ENCODE measurements at regions not wholly inside any gene's neighbourhood (a gene's known extent, or its start where the extent isn't known, plus 50 kb on each side); places are given as distances from the start of the nearest gene placed in this dataset.
A peak's percentile ranks its signal among the peaks of the same experiment; 100 is the strongest.
"Not testable (repeated sequence)": the region's sequence is repeated elsewhere in the genome, so short reads cannot be mapped to it uniquely, and the experiment has no call there.

DNA sequence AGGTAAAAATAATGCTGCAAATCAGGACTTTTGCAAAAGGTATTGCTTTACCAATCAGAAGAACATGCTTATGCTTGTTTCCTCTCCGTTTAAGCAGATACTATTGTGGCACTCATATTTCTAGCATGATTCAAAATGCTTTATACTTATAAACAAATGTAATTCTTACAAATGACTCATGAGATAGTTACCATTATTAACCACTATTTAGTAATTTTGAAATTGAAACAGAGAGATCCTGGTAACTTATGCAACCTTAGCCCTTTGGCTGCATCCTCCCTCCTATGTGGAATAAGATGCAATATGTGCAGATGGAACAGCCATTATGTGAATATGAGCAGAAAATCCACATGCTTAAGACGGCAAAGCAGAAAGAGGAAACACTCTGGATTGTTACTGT, 164.7 kb downstream of the PCDH18 start:
- no peak overlapping the region for H3K4me3 ChIP-seq (replicated peaks; ENCODE audit: low read depth, low read length)
- peak; percentile 77 for DNase-seq (ENCODE audit: low read depth)

DNA sequence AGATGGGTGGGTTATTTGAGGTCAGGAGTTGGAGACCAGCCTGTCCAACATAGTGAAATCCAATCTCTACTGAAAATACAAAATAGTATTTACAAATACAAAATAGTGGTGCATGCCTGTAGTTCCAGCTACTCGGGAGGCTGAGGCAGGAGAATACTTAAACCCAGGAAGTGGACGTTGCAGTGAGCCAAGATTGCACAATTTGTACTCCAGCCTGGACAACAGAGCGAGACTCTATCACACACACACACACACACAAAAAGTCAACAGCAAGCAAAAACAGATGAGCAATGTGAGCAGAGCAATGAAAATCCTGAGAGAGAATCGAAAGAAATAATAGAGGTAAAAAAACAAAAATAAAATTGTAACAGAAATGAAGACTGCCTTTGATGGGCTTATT, 168.8 kb downstream of the PCDH18 start:
- TF ChIP-seq, protein P1, sequence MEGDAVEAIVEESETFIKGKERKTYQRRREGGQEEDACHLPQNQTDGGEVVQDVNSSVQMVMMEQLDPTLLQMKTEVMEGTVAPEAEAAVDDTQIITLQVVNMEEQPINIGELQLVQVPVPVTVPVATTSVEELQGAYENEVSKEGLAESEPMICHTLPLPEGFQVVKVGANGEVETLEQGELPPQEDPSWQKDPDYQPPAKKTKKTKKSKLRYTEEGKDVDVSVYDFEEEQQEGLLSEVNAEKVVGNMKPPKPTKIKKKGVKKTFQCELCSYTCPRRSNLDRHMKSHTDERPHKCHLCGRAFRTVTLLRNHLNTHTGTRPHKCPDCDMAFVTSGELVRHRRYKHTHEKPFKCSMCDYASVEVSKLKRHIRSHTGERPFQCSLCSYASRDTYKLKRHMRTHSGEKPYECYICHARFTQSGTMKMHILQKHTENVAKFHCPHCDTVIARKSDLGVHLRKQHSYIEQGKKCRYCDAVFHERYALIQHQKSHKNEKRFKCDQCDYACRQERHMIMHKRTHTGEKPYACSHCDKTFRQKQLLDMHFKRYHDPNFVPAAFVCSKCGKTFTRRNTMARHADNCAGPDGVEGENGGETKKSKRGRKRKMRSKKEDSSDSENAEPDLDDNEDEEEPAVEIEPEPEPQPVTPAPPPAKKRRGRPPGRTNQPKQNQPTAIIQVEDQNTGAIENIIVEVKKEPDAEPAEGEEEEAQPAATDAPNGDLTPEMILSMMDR (IDR thresholded peaks at IDR 0.05; ENCODE audit: low read length, missing control alignments) = no peak
- DNase-seq (ENCODE audit: low read depth) = peak; percentile 31
- H3K4me3 ChIP-seq (replicated peaks; ENCODE audit: low read depth, low read length) = no peak overlapping the region

More for the DNA sequence above, 164.7 kb downstream of the PCDH18 start:
- TF ChIP-seq, protein P1 (IDR thresholded peaks at IDR 0.05; ENCODE audit: low read length, missing control alignments) = no peak

DNA sequence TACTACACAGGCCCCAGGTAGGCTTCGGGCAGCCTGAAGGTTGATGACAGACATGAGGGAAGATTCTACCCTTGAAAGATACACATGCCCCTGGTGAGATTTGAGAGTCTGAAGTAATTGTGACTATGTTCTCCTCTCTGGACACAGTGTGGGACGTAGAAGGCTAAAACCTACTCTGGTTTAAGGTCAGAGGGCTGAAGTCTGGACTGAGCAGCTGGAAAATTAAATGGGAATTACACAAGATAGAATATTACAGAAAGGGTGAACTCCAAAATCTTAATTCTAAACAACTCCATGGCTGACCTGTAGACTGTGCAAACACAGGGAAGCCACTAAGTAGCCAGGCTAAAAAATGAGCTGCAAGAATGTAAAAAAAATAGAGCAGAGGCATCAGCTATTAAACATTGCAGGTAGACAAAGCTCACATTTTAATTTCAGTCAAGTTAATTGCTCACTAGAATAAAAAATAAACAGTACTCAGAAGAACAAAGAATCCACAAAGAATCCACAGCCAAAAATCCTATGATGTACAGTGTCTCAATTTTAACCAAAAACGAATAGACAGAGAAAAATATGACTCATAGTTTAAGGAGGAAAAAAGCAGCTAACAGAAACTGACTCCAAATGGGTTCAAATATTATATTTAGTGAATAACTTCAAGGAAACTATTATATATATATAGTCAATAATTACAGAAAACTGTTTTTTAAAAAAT, 170.4 kb downstream of the PCDH18 start:
- DNase-seq (ENCODE audit: low read depth) = no peak
- TF ChIP-seq, protein P1 (IDR thresholded peaks at IDR 0.05; ENCODE audit: low read length, missing control alignments) = no peak
- no peak overlapping the region for H3K4me3 ChIP-seq (replicated peaks; ENCODE audit: low read depth, low read length)

DNA sequence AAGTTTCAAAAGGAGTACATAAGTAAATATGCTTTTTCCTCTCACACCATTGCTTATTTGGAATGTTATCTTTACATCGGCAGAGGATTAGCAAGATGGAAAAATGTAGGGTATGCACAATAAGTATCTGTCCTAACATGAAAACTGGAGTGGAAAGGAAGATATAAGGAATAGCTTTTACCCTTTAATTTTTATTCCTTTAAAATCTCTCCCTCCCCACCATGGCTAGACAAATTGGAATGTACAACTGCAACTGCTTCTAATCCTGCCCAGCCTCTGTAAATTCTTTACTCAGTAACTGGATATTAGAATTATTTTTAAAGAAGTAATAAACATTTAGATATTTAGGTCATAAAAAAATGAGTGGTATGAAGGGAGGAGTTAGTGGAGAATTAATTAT, 171.5 kb downstream of the PCDH18 start:
- DNase-seq (ENCODE audit: low read depth) = no peak
- TF ChIP-seq, protein P1 (IDR thresholded peaks at IDR 0.05; ENCODE audit: low read length, missing control alignments) = no peak
- H3K4me3 ChIP-seq (replicated peaks; ENCODE audit: low read depth, low read length) = no peak overlapping the region

DNA sequence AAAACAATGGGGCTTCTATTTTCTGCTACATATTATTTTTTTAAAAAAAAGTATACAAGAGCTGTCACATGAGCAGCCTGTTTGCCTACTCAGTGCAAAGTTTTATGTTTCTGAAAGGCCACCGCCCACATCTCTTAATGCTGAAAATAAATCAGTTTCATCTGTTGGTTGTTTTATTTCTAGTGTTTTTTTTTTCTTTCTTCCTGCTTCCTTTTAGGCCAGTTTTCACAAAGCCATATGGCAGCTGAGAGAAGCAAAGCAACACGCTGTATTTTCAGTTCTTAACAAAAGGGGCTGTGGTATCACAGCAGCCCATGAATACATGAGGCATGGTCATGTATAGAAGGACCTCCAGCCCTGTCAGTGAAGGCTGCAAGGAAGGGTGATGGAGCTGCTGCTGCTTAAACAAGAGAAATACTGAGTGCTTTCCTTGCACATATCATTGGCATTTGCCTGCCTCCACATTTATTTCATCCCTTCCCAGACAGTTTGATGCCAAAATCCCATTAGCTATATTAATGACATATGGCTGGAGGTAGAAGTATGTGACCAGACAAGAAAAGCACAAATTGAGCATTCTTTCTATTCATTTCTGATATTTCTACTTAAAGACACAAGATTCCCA, 172.5 kb downstream of the PCDH18 start:
- no peak for DNase-seq (ENCODE audit: low read depth)
- TF ChIP-seq, protein P1 (IDR thresholded peaks at IDR 0.05; ENCODE audit: low read length, missing control alignments) = no peak
- no peak overlapping the region for H3K4me3 ChIP-seq (replicated peaks; ENCODE audit: low read depth, low read length)

DNA sequence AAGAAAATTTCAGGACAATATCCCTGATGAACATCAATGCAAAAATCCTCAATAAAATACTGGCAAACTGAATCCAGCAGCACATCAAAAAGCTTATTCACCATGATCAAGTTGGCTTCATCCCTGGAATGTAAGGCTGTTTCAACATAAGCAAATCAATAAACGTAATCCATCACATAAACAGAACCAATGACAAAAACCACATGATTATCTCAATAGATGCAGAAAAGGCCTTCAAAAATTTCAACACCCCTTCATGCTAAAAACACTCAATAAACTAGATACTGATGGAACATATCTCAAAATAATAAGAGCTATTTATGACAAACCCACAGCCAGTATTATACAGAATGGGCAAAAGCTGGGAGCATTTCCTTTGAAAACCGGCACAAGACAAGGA, 177.7 kb downstream of the PCDH18 start:
- DNase-seq (ENCODE audit: low read depth); H3K4me3 ChIP-seq (replicated peaks; ENCODE audit: low read depth, low read length): not testable (repeated sequence)

DNA sequence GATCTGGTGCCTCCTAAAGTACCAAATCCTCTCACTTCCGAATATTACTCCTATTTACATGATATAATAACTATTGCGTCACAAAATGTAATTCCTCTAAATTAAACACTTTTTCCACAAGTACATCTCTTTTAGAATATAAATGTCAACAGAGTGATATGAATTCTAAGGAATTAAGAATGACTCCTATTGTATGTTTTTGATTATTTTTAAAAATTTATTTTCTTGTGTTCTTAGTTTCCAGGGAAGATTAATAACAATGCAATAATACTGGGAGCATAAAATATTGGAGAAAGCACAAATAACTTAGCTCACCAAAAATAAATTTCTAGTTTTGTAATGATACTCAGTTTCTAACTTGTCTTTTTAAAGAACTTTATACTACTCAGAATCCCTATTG, 184.9 kb downstream of the PCDH18 start:
- TF ChIP-seq, protein P1 (IDR thresholded peaks at IDR 0.05; ENCODE audit: low read length, missing control alignments) = no peak
- no peak for DNase-seq (ENCODE audit: low read depth)
- no peak overlapping the region for H3K4me3 ChIP-seq (replicated peaks; ENCODE audit: low read depth, low read length)

All from fibroblast of pulmonary artery (primary cell).